ENCODE measurements at regions not wholly inside any gene's neighbourhood (a gene's known extent, or its start where the extent isn't known, plus 50 kb on each side); places are given as distances from the start of the nearest gene placed in this dataset.

GRCh38 chr6:134753001-134753400, 196.9 kb downstream of the ALDH8A1 start:
- Histone ChIP-seq H3K18ac (ENCODE audit: low read length) (no peak overlapping the region), H3K4me3 (ENCODE audit: low read length in 2 of 2) (no peak overlapping the region), H3K4me1 (ENCODE audit: control insufficient read depth in 2 of 2, insufficient read depth in 1 of 2, low read depth in 1 of 2, low read length in 2 of 2) (peaks cover 0 to 2% of the 10 kb centered on the region in 2 donors), H2BK15ac (ENCODE audit: low read length) (no peak overlapping the region), H2BK5ac (ENCODE audit: low read length) (no peak overlapping the region), H3K36me3 (replicated peaks in 1 of 2; ENCODE audit: control insufficient read depth in 2 of 2, insufficient read depth in 2 of 2, low read length in 2 of 2) (no peaks in the 10 kb centered on the region), H2AK5ac (ENCODE audit: low read depth, low read length) (no peak overlapping the region), H2BK12ac (ENCODE audit: low read length) (no peak overlapping the region), H3K14ac (ENCODE audit: low read length) (no peak overlapping the region), H3K23ac (ENCODE audit: low read depth, low read length, poor library complexity) (no peak overlapping the region), H3K79me1 (ENCODE audit: low read depth, low read length) (no peaks in the 10 kb centered on the region), H3K9me3 (replicated peaks in 1 of 2; ENCODE audit: control insufficient read depth in 2 of 2, insufficient read depth in 1 of 2, low read depth in 1 of 2, low read length in 2 of 2) (no peaks in the 10 kb centered on the region), H3K4ac (ENCODE audit: low read length) (no peak overlapping the region), H2BK120ac (ENCODE audit: low read depth, low read length) (no peak overlapping the region), H3K9ac (ENCODE audit: low read depth, low read length, poor library complexity) (no peak overlapping the region), H2AFZ (ENCODE audit: low read length) (no peak overlapping the region), H3K4me2 (ENCODE audit: insufficient read depth, low read length, poor library complexity, severe bottlenecking) (no peak overlapping the region), H3K27me3 (ENCODE audit: control insufficient read depth in 3 of 3, insufficient read depth in 3 of 3, low read depth in 1 of 3, low read length in 3 of 3) (no peaks in the 10 kb centered on the region), H4K8ac (ENCODE audit: low read depth, low read length) (no peak overlapping the region), H4K91ac (ENCODE audit: low read depth, low read length, poor library complexity) (no peak overlapping the region), H3K27ac (replicated peaks; ENCODE audit: low read length) (no peak overlapping the region)
- DNase-seq (ENCODE audit: low spot score) = no peak
- no CpG with 5 or more reads among the region's 4 CpGs for WGBS, 2 donors (ENCODE audit: extremely low coverage in 2 of 2, insufficient read length in 2 of 2, insufficient replicate concordance in 1 of 2)

GRCh38 chr6:134752445-134752844, 197.5 kb downstream of the ALDH8A1 start:
- H2BK120ac ChIP-seq (ENCODE audit: low read depth, low read length) = no peak overlapping the region
- H3K4ac ChIP-seq (ENCODE audit: low read length) = no peak overlapping the region
- H4K8ac ChIP-seq (ENCODE audit: low read depth, low read length) = no peak overlapping the region
- H3K79me1 ChIP-seq (ENCODE audit: low read depth, low read length) = no peaks in the 10 kb centered on the region
- no peak overlapping the region for H2AFZ ChIP-seq (ENCODE audit: low read length)
- H2BK12ac ChIP-seq (ENCODE audit: low read length) = no peak overlapping the region
- H3K27me3 ChIP-seq (ENCODE audit: control insufficient read depth in 3 of 3, insufficient read depth in 3 of 3, low read depth in 1 of 3, low read length in 3 of 3) = no peaks in the 10 kb centered on the region
- H3K27ac ChIP-seq (replicated peaks; ENCODE audit: low read length) = no peak overlapping the region
- H2BK5ac ChIP-seq (ENCODE audit: low read length) = no peak overlapping the region
- no peak overlapping the region for H3K4me2 ChIP-seq (ENCODE audit: insufficient read depth, low read length, poor library complexity, severe bottlenecking)
- no peak overlapping the region for H3K18ac ChIP-seq (ENCODE audit: low read length)
- no peak overlapping the region for H2AK5ac ChIP-seq (ENCODE audit: low read depth, low read length)
- no peak overlapping the region for H3K4me3 ChIP-seq (ENCODE audit: low read length in 2 of 2)
- H3K9ac ChIP-seq (ENCODE audit: low read depth, low read length, poor library complexity) = no peak overlapping the region
- H2BK15ac ChIP-seq (ENCODE audit: low read length) = no peak overlapping the region
- H4K91ac ChIP-seq (ENCODE audit: low read depth, low read length, poor library complexity) = no peak overlapping the region
- no peak overlapping the region for H3K23ac ChIP-seq (ENCODE audit: low read depth, low read length, poor library complexity)
- no CpG with 5 or more reads among the region's 5 CpGs for WGBS, 2 donors (ENCODE audit: extremely low coverage in 2 of 2, insufficient read length in 2 of 2, insufficient replicate concordance in 1 of 2)
- no peaks in the 10 kb centered on the region for H3K36me3 ChIP-seq (replicated peaks in 1 of 2; ENCODE audit: control insufficient read depth in 2 of 2, insufficient read depth in 2 of 2, low read length in 2 of 2)
- H3K14ac ChIP-seq (ENCODE audit: low read length) = no peak overlapping the region
- H3K9me3 ChIP-seq (replicated peaks in 1 of 2; ENCODE audit: control insufficient read depth in 2 of 2, insufficient read depth in 1 of 2, low read depth in 1 of 2, low read length in 2 of 2) = no peaks in the 10 kb centered on the region
- peaks cover 0 to 2% of the 10 kb centered on the region in 2 donors for H3K4me1 ChIP-seq (ENCODE audit: control insufficient read depth in 2 of 2, insufficient read depth in 1 of 2, low read depth in 1 of 2, low read length in 2 of 2)
- DNase-seq (ENCODE audit: low spot score) = no peak

GRCh38 chr6:134750669-134751068, 199.2 kb downstream of the ALDH8A1 start:
- Histone ChIP-seq H3K14ac (ENCODE audit: low read length) (no peak overlapping the region), H3K4me2 (ENCODE audit: insufficient read depth, low read length, poor library complexity, severe bottlenecking) (no peak overlapping the region), H3K9ac (ENCODE audit: low read depth, low read length, poor library complexity) (no peak overlapping the region), H3K18ac (ENCODE audit: low read length) (no peak overlapping the region), H3K9me3 (replicated peaks in 1 of 2; ENCODE audit: control insufficient read depth in 2 of 2, insufficient read depth in 1 of 2, low read depth in 1 of 2, low read length in 2 of 2) (no peaks in the 10 kb centered on the region), H4K8ac (ENCODE audit: low read depth, low read length) (no peak overlapping the region), H3K36me3 (replicated peaks in 1 of 2; ENCODE audit: control insufficient read depth in 2 of 2, insufficient read depth in 2 of 2, low read length in 2 of 2) (no peaks in the 10 kb centered on the region), H3K27ac (replicated peaks; ENCODE audit: low read length) (no peak overlapping the region), H2BK12ac (ENCODE audit: low read length) (no peak overlapping the region), H3K79me1 (ENCODE audit: low read depth, low read length) (no peaks in the 10 kb centered on the region), H2BK5ac (ENCODE audit: low read length) (no peak overlapping the region), H3K4me1 (ENCODE audit: control insufficient read depth in 2 of 2, insufficient read depth in 1 of 2, low read depth in 1 of 2, low read length in 2 of 2) (peaks cover 0 to 2% of the 10 kb centered on the region in 2 donors), H4K91ac (ENCODE audit: low read depth, low read length, poor library complexity) (no peak overlapping the region), H3K4me3 (ENCODE audit: low read length in 2 of 2) (no peak overlapping the region), H2BK15ac (ENCODE audit: low read length) (no peak overlapping the region), H2AFZ (ENCODE audit: low read length) (no peak overlapping the region), H3K4ac (ENCODE audit: low read length) (no peak overlapping the region), H3K23ac (ENCODE audit: low read depth, low read length, poor library complexity) (no peak overlapping the region), H3K27me3 (ENCODE audit: control insufficient read depth in 3 of 3, insufficient read depth in 3 of 3, low read depth in 1 of 3, low read length in 3 of 3) (no peaks in the 10 kb centered on the region), H2AK5ac (ENCODE audit: low read depth, low read length) (no peak overlapping the region), H2BK120ac (ENCODE audit: low read depth, low read length) (no peak overlapping the region)
- no peak for DNase-seq (ENCODE audit: low spot score)

GRCh38 chr6:134748484-134748883, 201.4 kb downstream of the ALDH8A1 start:
- Histone ChIP-seq H3K27ac (replicated peaks; ENCODE audit: low read length) (no peak overlapping the region), H2AK5ac (ENCODE audit: low read depth, low read length) (no peak overlapping the region), H3K4me1 (ENCODE audit: control insufficient read depth in 2 of 2, insufficient read depth in 1 of 2, low read depth in 1 of 2, low read length in 2 of 2) (peaks cover 0 to 2% of the 10 kb centered on the region in 2 donors), H2BK15ac (ENCODE audit: low read length) (no peak overlapping the region), H4K8ac (ENCODE audit: low read depth, low read length) (no peak overlapping the region), H3K9ac (ENCODE audit: low read depth, low read length, poor library complexity) (no peak overlapping the region), H3K14ac (ENCODE audit: low read length) (no peak overlapping the region), H2AFZ (ENCODE audit: low read length) (no peak overlapping the region), H3K18ac (ENCODE audit: low read length) (no peak overlapping the region), H3K36me3 (replicated peaks in 1 of 2; ENCODE audit: control insufficient read depth in 2 of 2, insufficient read depth in 2 of 2, low read length in 2 of 2) (no peaks in the 10 kb centered on the region), H3K27me3 (ENCODE audit: control insufficient read depth in 3 of 3, insufficient read depth in 3 of 3, low read depth in 1 of 3, low read length in 3 of 3) (no peaks in the 10 kb centered on the region), H4K91ac (ENCODE audit: low read depth, low read length, poor library complexity) (no peak overlapping the region), H3K4ac (ENCODE audit: low read length) (no peak overlapping the region), H3K79me1 (ENCODE audit: low read depth, low read length) (no peaks in the 10 kb centered on the region), H3K4me2 (ENCODE audit: insufficient read depth, low read length, poor library complexity, severe bottlenecking) (no peak overlapping the region), H2BK5ac (ENCODE audit: low read length) (no peak overlapping the region), H3K9me3 (replicated peaks in 1 of 2; ENCODE audit: control insufficient read depth in 2 of 2, insufficient read depth in 1 of 2, low read depth in 1 of 2, low read length in 2 of 2) (no peaks in the 10 kb centered on the region), H3K4me3 (ENCODE audit: low read length in 2 of 2) (no peak overlapping the region), H2BK12ac (ENCODE audit: low read length) (no peak overlapping the region), H2BK120ac (ENCODE audit: low read depth, low read length) (no peak overlapping the region), H3K23ac (ENCODE audit: low read depth, low read length, poor library complexity) (no peak overlapping the region)
- no CpG with 5 or more reads among the region's 3 CpGs for WGBS, 2 donors (ENCODE audit: extremely low coverage in 2 of 2, insufficient read length in 2 of 2, insufficient replicate concordance in 1 of 2)
- no peak for DNase-seq (ENCODE audit: low spot score)

All from neuronal stem cell (in vitro differentiated cells).